Loucy (cell line): ENCODE measurements at regions not wholly inside any gene's neighbourhood (a gene's known extent, or its start where the extent isn't known, plus 50 kb on each side); places are given as distances from the start of the nearest gene placed in this dataset.
A peak's percentile ranks its signal among the peaks of the same experiment; 100 is the strongest.

Experiments used
- H2AFZ ChIP-seq: fragments of 200-600 bp; sonication (generic); 2 replicates; pipeline ENCODE4 v1.6.0; 2016; ENCODE audit warnings: antibody characterized with exemption, mild to moderate bottlenecking, low read length, moderate library complexity
- H3F3A ChIP-seq: fragments of 200-600 bp; 2 replicates; pipeline ENCODE4 v1.6.0; 2016; ENCODE audit warnings: antibody characterized with exemption, low read depth, mild to moderate bottlenecking
- H3K27me3 ChIP-seq: fragments of 200-600 bp; sonication (generic); 2 replicates; pipeline ENCODE4 v1.6.1; 2014; ENCODE audit warnings: low read length, mild to moderate bottlenecking; ENCODE audit not compliant: insufficient read depth, poor library complexity, severe bottlenecking
- H3K36me3 ChIP-seq: fragments of 200-600 bp; sonication (generic); 2 replicates; pipeline ENCODE4 v1.6.1; 2016; ENCODE audit warnings: low read length; ENCODE audit not compliant: insufficient read depth
- H3K4me1 ChIP-seq: fragments of 200-600 bp; sonication (generic); 2 replicates; pipeline ENCODE4 v1.5.1; 2014; ENCODE audit warnings: low read length, mild to moderate bottlenecking; ENCODE audit not compliant: insufficient read depth, poor library complexity, severe bottlenecking
- H3K4me2 ChIP-seq: fragments of 200-600 bp; sonication (generic); 2 replicates; pipeline ENCODE4 v1.6.0; 2014; ENCODE audit warnings: antibody characterized with exemption, low read length, low read depth, mild to moderate bottlenecking; ENCODE audit not compliant: poor library complexity, severe bottlenecking
- H3K4me3 ChIP-seq: fragments of 200-600 bp; sonication (generic); 2 replicates; pipeline ENCODE4 v1.5.1; 2014; ENCODE audit warnings: low read length, mild to moderate bottlenecking, mixed read lengths; ENCODE audit not compliant: poor library complexity, severe bottlenecking
- H3K79me2 ChIP-seq: fragments of 200-600 bp; sonication (generic); 2 replicates; pipeline ENCODE4 v1.6.1; 2014; ENCODE audit warnings: low read length; ENCODE audit not compliant: insufficient read depth
- H3K9ac ChIP-seq: fragments of 200-600 bp; sonication (generic); 2 replicates; pipeline ENCODE4 v1.6.0; 2014; ENCODE audit warnings: mild to moderate bottlenecking, low read depth, low read length, moderate library complexity; ENCODE audit not compliant: poor library complexity, severe bottlenecking
- H3K9me2 ChIP-seq: fragments of 200-600 bp; sonication (generic); replicated peaks from 2 replicates; pipeline ENCODE4 v1.6.1; 2016; ENCODE audit warnings: low read depth, low read length, mixed read lengths
- H3K9me3 ChIP-seq: fragments of 200-600 bp; sonication (generic); 2 replicates; pipeline ENCODE4 v1.6.1; 2014; ENCODE audit warnings: mild to moderate bottlenecking, antibody characterized with exemption, low read length, low read depth; ENCODE audit not compliant: insufficient read depth
- H4K20me1 ChIP-seq: fragments of 200-600 bp; sonication (generic); 2 replicates; pipeline ENCODE4 v1.6.0; 2014; ENCODE audit warnings: antibody characterized with exemption, low read length, mild to moderate bottlenecking; ENCODE audit not compliant: insufficient read depth, poor library complexity, severe bottlenecking
- CTCF ChIP-seq: fragments of 200-600 bp; sonication (generic); conservative IDR thresholded peaks from 2 replicates; pipeline ENCODE4 v1.5.1; 2014; ENCODE audit warnings: mild to moderate bottlenecking, antibody characterized with exemption, low read length
- EZH2phosphoT487 ChIP-seq: fragments of 200-600 bp; IDR thresholded peaks from 2 replicates; pipeline ENCODE4 v1.6.1; 2018; ENCODE audit warnings: antibody characterized with exemption, mild to moderate bottlenecking, moderate library complexity, borderline replicate concordance

- H3K4me2 ChIP-seq: no peak overlapping the region
- no peaks in the 10 kb centered on the region for H3K4me1 ChIP-seq
- H3K27me3 ChIP-seq: no peaks in the 10 kb centered on the region
- TF ChIP-seq EZH2phosphoT487 (no peak), CTCF (no peak)
- H3K4me3 ChIP-seq: no peak overlapping the region
- H3K79me2 ChIP-seq: no peaks in the 10 kb centered on the region
- H3F3A ChIP-seq: no peaks in the 10 kb centered on the region
- no peak overlapping the region for H3K9ac ChIP-seq
- H4K20me1 ChIP-seq: no peaks in the 10 kb centered on the region
- no peaks in the 10 kb centered on the region for H3K9me3 ChIP-seq
- no peaks in the 10 kb centered on the region for H3K36me3 ChIP-seq
- no peaks in the 10 kb centered on the region for H3K9me2 ChIP-seq
- 0 out of 2 replicates have a peak overlapping the region, but pooled peaks have one; percentile 15 for H2AFZ ChIP-seq
These were observed 86.5 kb upstream of the FYN start for GRCh38 chr6:111959766-111960165.

DNA sequence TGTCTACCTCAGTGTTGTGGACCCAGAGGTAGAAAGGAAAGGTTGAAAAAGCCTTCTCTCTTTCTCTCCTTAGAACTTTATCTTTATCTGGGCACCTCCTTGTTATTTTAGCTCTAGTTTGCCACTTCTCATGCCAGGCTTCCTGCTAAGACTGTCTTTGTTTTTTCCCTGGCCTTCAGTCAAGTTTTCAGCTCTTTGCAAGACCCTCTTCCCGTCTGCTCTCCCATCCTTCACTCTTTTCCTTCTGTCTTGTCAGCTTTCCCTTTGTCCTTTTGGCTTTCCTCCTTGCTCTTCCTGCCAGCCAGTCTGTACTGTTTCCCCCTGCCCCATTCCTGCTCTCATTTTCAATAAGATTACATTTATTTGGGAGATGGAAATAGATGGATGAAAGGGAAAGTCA, 86.8 kb upstream of the CCN6 start:
- Histone ChIP-seq H4K20me1 (no peaks in the 10 kb centered on the region), H3F3A (no peaks in the 10 kb centered on the region), H2AFZ (peak overlapping the region; percentile 44; the same call in 1 of the 2 replicates), H3K9ac (no peak overlapping the region), H3K4me3 (no peak overlapping the region), H3K4me1 (no peaks in the 10 kb centered on the region), H3K36me3 (no peaks in the 10 kb centered on the region), H3K9me3 (no peaks in the 10 kb centered on the region), H3K27me3 (no peaks in the 10 kb centered on the region), H3K79me2 (no peaks in the 10 kb centered on the region), H3K9me2 (no peaks in the 10 kb centered on the region), H3K4me2 (no peak overlapping the region)
- no peak for TF ChIP-seq CTCF
- no peak for TF ChIP-seq EZH2phosphoT487

GRCh38 chr6:111970426-111970825, 83.5 kb upstream of the CCN6 start:
- no peak for TF ChIP-seq EZH2phosphoT487
- no peak for TF ChIP-seq CTCF
- H4K20me1 ChIP-seq: no peaks in the 10 kb centered on the region
- H3K4me1 ChIP-seq: no peaks in the 10 kb centered on the region
- no peaks in the 10 kb centered on the region for H3K9me3 ChIP-seq
- no peak overlapping the region for H3K4me2 ChIP-seq
- H3F3A ChIP-seq: no peaks in the 10 kb centered on the region
- H2AFZ ChIP-seq: no peak overlapping the region
- no peak overlapping the region for H3K9ac ChIP-seq
- H3K36me3 ChIP-seq: no peaks in the 10 kb centered on the region
- H3K27me3 ChIP-seq: no peaks in the 10 kb centered on the region
- no peaks in the 10 kb centered on the region for H3K9me2 ChIP-seq
- H3K4me3 ChIP-seq: no peak overlapping the region
- H3K79me2 ChIP-seq: no peaks in the 10 kb centered on the region
